Hepatocyte (in vitro differentiated cells): ENCODE measurements at regions not wholly inside any gene's neighbourhood (a gene's known extent, or its start where the extent isn't known, plus 50 kb on each side); places are given as distances from the start of the nearest gene placed in this dataset.

Source experiments
- DNase-seq: peaks from one replicate; pipeline ENCODE4 v3.0.0-alpha.2; 2016; ENCODE audit warnings: low spot score
- H2AFZ ChIP-seq: fragments of 200-600 bp; sonication (generic); 2 replicates; pipeline ENCODE4 v1.6.0; 2016; ENCODE audit warnings: antibody characterized with exemption, mild to moderate bottlenecking
- H3K27ac ChIP-seq: fragments of 200-600 bp; sonication (generic); 2 replicates; pipeline ENCODE4 v1.5.1; 2016; ENCODE audit warnings: mild to moderate bottlenecking
- H3K27me3 ChIP-seq: fragments of 200-600 bp; sonication (generic); 2 replicates; pipeline ENCODE4 v1.6.1; 2016
- H3K36me3 ChIP-seq: fragments of 200-600 bp; sonication (generic); replicated peaks from 2 replicates; pipeline ENCODE4 v1.5.1; 2016; ENCODE audit warnings: low read depth; ENCODE audit not compliant: insufficient read depth
- H3K4me1 ChIP-seq: fragments of 200-600 bp; sonication (generic); 2 replicates; pipeline ENCODE4 v1.5.1; 2016; ENCODE audit warnings: mild to moderate bottlenecking, moderate library complexity; ENCODE audit not compliant: insufficient read depth
- H3K4me2 ChIP-seq: fragments of 200-600 bp; sonication (generic); 2 replicates; pipeline ENCODE4 v1.6.0; 2016
- H3K4me3 ChIP-seq: fragments of 200-600 bp; sonication (generic); 2 replicates; pipeline ENCODE4 v1.5.1; 2016; ENCODE audit warnings: mild to moderate bottlenecking
- H3K79me2 ChIP-seq: fragments of 200-600 bp; sonication (generic); 2 replicates; pipeline ENCODE4 v1.6.0; 2017; ENCODE audit warnings: mild to moderate bottlenecking
- H3K9me2 ChIP-seq: fragments of 200-600 bp; sonication (generic); replicated peaks from 2 replicates; pipeline ENCODE4 v1.6.0; 2017; ENCODE audit warnings: mild to moderate bottlenecking; ENCODE audit not compliant: insufficient read depth
- H3K9me3 ChIP-seq: fragments of 200-600 bp; sonication (generic); 2 replicates; pipeline ENCODE4 v1.5.1; 2016; ENCODE audit warnings: low read depth, mild to moderate bottlenecking
- H4K20me1 ChIP-seq: fragments of 200-600 bp; sonication (generic); 2 replicates; pipeline ENCODE4 v1.6.0; 2016; ENCODE audit warnings: mild to moderate bottlenecking; ENCODE audit not compliant: insufficient read depth, poor library complexity, severe bottlenecking
- CTCF ChIP-seq: fragments of 200-600 bp; sonication (generic); IDR thresholded peaks from 2 replicates; pipeline ENCODE4 v1.5.1; 2016; ENCODE audit warnings: antibody characterized with exemption, mild to moderate bottlenecking; ENCODE audit not compliant: poor library complexity
- EZH2 ChIP-seq: fragments of 200-600 bp; sonication (generic); IDR thresholded peaks from 2 replicates; pipeline ENCODE4 v1.6.1; 2016; ENCODE audit warnings: antibody characterized with exemption, mild to moderate bottlenecking, borderline replicate concordance
- EZH2phosphoT487 ChIP-seq: fragments of 200-600 bp; sonication (generic); IDR thresholded peaks from one replicate; pipeline ENCODE4 v1.6.1; 2018; ENCODE audit warnings: antibody characterized with exemption, mild to moderate bottlenecking, low read depth, moderate library complexity; ENCODE audit not compliant: unreplicated experiment, severe bottlenecking
- WGBS: methylation state at CpG from one replicate; pipeline ENCODE4 v1.1.6; 2016; ENCODE audit warnings: low lambda C conversion rate; ENCODE audit errors: missing lambda C conversion rate; 5-methylcytosine and 5-hydroxymethylcytosine counted together

GRCh38 chr10:83274088-83274487 lies 865.2 kb upstream of the GHITM start:
- H3K9me2 ChIP-seq: no peaks in the 10 kb centered on the region
- H3K4me1 ChIP-seq: no peaks in the 10 kb centered on the region
- no peaks in the 10 kb centered on the region for H3K9me3 ChIP-seq
- H3K4me3 ChIP-seq: no peak overlapping the region
- no peak for DNase-seq
- no peaks in the 10 kb centered on the region for H3K27me3 ChIP-seq
- no peak overlapping the region for H3K4me2 ChIP-seq
- no peak overlapping the region for H2AFZ ChIP-seq
- TF ChIP-seq EZH2phosphoT487: no peak
- no peak for TF ChIP-seq CTCF
- TF ChIP-seq EZH2: no peak
- no peak overlapping the region for H3K27ac ChIP-seq
- H4K20me1 ChIP-seq: no peaks in the 10 kb centered on the region
- WGBS: 48% methylated on average over 1 of the region's 1 CpG
- no peaks in the 10 kb centered on the region for H3K79me2 ChIP-seq
- no peaks in the 10 kb centered on the region for H3K36me3 ChIP-seq

GRCh38 chr10:83276971-83277370 lies 862.3 kb upstream of the GHITM start:
- H3K9me2 ChIP-seq: no peaks in the 10 kb centered on the region

GRCh38 chr10:83283151-83283550 lies 856.2 kb upstream of the GHITM start:
- no peaks in the 10 kb centered on the region for H3K27me3 ChIP-seq
- TF ChIP-seq EZH2 (no peak), EZH2phosphoT487 (no peak), CTCF (no peak)
- no peak for DNase-seq

More at GRCh38 chr10:83276971-83277370, 862.3 kb upstream of the GHITM start:
- Histone ChIP-seq H3K27ac (no peak overlapping the region), H3K27me3 (no peaks in the 10 kb centered on the region), H3K4me3 (no peak overlapping the region), H4K20me1 (no peaks in the 10 kb centered on the region), H2AFZ (no peak overlapping the region), H3K4me1 (no peaks in the 10 kb centered on the region), H3K4me2 (no peak overlapping the region), H3K9me3 (no peaks in the 10 kb centered on the region), H3K36me3 (no peaks in the 10 kb centered on the region), H3K79me2 (no peaks in the 10 kb centered on the region)
- no peak for DNase-seq
- no peak for TF ChIP-seq EZH2phosphoT487
- no peak for TF ChIP-seq CTCF
- TF ChIP-seq EZH2: no peak
- WGBS: 72% methylated on average over 2 of the region's 2 CpGs

GRCh38 chr10:83287374-83287773 lies 851.9 kb upstream of the GHITM start:
- H3K4me3 ChIP-seq: no peak overlapping the region
- no peaks in the 10 kb centered on the region for H4K20me1 ChIP-seq
- no peak overlapping the region for H3K4me2 ChIP-seq
- H2AFZ ChIP-seq: no peak overlapping the region
- H3K27ac ChIP-seq: no peak overlapping the region
- no peaks in the 10 kb centered on the region for H3K9me2 ChIP-seq
- H3K9me3 ChIP-seq: no peaks in the 10 kb centered on the region
- H3K4me1 ChIP-seq: no peaks in the 10 kb centered on the region
- no peaks in the 10 kb centered on the region for H3K79me2 ChIP-seq
- H3K27me3 ChIP-seq: no peaks in the 10 kb centered on the region
- no peaks in the 10 kb centered on the region for H3K36me3 ChIP-seq
- no peak for DNase-seq
- TF ChIP-seq EZH2: no peak
- no peak for TF ChIP-seq CTCF
- no peak for TF ChIP-seq EZH2phosphoT487
- 84% methylated on average over 2 of the region's 2 CpGs for WGBS

More at GRCh38 chr10:83283151-83283550, 856.2 kb upstream of the GHITM start:
- Histone ChIP-seq H3K4me2 (no peak overlapping the region), H3K36me3 (no peaks in the 10 kb centered on the region), H3K9me3 (no peaks in the 10 kb centered on the region), H3K79me2 (no peaks in the 10 kb centered on the region), H3K9me2 (no peaks in the 10 kb centered on the region), H3K4me1 (no peaks in the 10 kb centered on the region), H3K4me3 (no peak overlapping the region), H3K27ac (no peak overlapping the region), H2AFZ (no peak overlapping the region), H4K20me1 (no peaks in the 10 kb centered on the region)
